NCI-H187 treated with DMSO at 0.1 percent for 48 hours (cell line): ENCODE measurements at regions not wholly inside any gene's neighbourhood (a gene's known extent, or its start where the extent isn't known, plus 50 kb on each side); places are given as distances from the start of the nearest gene placed in this dataset.
"Not testable (repeated sequence)": the region's sequence is repeated elsewhere in the genome, so short reads cannot be mapped to it uniquely, and the experiment has no call there.

ENCODE experiments used
- DNase-seq: peaks from one replicate; lab custom pipeline; 2025; lab: John Stamatoyannopoulos, UW

DNA sequence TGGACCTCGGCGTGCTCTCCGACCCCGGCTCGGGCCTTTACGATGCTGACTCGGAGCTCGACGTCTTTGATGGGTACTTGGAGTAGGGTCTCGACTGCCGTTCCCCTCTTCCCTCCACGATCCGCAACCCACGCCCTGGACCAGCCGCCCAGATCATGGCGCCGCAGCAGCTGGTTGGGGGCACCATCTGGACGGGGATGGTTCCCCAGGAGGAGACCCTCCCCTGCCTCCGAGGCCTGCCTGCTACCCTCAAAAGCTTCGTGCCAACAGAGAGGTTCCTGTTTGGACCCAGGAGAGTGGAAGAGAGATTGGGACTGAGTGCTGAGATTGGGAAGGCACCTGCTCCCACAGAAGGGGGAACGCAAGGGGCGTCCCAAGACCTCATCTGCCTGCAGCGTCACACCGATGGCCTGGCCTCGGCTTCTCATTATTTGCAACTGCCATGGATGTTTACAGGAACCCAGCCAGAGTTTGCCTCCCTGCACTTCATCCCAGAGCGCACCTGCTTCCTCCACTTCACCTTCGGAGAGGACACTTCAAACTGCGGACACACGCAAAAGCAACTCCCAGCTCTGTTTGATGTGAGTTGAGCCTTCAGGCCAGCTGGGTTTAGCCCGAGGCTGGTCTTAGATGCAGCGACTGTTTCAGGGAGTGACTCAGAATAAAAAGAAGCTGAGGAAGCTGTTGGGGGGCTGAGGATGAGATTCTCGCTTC, 58.9 kb downstream of the GOLGA6L7 start:
- peak; percentile 30 for DNase-seq

DNA sequence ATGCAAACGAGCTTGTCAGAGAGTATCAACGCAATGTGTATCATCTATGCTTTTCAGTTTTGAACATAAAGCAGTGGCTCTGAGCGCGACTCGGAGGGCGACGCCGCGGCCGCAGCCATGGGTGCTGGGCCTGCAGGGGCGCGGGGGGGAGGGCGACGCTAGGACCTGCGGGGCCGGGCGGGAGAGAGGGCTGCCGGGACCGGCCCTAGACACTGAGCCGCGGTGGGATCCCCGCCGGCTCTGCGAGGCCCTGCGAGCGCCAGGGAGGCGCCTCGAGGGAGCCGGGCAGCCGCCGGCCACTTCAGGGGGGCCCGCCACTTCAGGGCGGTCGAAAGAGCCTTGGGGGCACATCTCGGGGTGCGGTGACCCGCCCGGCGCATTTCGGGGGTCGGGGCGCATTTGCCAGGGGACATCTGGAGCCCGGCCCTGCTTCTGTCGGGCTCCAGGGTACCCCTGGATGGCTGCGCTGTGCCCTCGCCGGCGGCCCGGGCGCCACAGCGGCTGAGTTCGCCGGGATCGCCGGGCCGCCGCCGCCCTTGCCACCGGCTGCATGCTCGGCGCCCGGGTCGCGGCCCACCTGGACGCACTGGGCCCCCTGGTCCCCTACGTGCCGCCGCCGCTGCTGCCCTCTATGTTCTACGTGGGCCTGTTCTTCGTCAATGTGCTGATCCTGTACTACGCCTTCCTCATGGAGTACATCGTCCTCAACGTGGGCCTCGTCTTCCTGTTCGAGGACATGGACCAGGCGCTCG, 59.6 kb downstream of the GOLGA6L7 start:
- not testable (repeated sequence) for DNase-seq

DNA sequence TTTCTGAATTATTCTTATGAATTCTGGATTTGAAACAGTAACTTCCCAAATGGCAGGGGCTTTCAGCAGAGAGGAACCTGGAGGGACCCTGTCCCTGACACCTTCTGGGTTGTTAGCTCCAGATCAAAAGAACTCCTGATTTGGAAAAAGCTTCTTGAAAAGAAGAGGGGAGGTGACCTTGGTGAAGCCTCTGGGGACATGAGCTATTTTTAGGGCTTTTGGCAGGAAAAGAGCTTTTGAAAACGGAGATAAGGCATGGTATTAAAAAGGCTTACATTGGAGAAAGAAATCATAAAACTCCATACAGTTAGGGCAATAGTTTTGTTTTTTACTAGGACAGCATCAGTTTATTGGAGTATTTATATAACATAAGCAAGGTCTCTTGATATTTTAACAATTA, 60.3 kb downstream of the GOLGA6L7 start:
- not testable (repeated sequence) for DNase-seq

DNA sequence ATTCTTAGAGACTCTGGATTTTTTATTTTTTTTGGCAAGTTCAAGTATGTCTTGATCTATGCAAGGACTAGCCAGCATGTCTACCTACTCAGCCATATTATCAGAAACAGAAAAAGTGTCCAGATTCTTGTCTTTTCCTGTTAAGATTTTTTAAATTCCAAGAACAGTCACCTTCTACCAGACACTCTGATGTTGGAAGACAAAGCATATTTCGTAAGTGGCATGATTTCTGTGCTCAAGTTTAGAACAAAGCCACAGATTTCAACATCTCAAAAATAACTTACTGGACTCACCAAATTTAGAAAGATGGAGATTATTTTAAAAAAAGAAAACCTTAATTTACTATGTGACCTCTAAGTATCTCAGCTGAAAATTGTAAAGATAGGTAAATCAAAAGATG, 61.9 kb downstream of the GOLGA6L7 start:
- DNase-seq, result no peak

DNA sequence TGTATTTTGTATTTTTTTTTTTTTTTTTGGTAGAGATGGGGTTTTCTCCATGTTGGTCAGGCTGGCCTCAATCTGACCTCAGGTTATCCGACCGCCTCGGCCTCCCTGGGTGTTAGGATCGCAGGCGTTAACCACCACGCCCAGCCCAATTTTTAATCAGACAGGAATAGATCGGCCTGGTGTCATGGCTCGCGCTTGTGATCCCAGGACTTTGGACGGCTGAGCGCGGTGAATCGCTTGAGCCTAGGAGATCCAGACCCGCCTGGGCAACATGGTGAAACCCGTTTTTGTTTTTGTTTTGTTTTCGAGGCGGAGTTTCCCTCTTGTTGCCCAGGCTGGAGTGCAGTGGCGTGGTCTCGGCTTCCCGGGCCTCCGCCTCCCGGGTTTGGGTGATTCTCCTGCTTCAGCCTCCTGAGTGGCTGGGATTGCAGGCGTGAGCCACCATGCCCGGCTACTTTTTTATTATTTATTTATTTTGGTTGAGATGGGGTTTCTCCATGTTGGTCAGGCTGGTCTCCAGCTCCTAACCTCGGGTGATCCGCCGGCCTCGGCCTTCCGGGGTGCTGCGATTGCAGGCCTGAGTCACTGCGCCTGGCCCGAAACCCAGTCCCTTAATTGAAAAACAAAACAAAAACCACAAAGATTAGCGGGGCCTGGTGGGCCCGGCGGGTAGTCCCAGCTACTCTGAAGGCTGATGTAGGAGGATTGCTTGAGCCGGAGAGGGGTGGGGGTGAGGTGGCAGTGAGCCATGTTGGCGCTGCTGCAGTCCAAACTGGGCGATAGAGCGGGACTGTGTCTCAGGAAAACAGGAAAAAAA, 63.9 kb downstream of the GOLGA6L7 start:
- DNase-seq, result not testable (repeated sequence)

DNA sequence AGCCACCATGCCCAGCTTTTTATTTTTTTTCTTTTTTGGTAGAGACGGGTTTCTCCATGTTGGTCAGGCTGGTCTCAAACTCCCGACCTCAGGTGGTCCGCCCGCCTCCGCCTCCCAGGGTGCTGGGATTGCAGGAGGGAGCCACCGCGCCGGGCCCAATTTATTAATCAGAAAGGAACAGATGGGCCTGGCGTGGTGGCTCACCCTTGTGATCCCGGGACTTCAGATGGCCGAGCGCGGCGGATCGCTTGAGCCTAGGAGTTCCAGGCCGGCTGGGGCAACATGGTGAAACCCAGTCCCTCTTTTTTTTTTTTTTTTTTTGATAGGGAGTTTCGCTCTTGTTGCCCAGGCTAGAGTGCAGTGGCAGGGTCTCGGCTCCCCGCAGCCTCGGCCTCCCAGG, 64.6 kb downstream of the GOLGA6L7 start:
- DNase-seq, result no peak

DNA sequence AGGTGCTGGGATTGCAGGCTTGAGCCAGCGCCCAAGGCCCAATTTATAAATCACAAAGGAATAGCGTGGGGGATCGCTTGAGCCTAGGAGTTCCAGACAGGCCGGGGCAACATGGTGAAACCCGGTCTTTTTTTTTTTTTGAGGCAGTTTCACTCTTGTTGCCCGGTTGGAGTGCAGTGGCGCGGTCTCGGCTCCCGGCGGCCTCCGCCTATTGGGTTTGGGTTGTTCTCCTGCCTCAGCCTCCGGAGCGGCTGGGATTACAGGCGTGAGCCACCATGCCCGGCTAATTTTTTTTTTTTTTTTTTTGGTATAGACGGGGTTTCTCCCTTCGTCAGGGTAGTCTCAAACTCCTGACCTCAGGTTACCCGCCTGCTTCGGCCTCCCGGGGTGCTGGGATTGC, 65.0 kb downstream of the GOLGA6L7 start:
- no peak for DNase-seq

DNA sequence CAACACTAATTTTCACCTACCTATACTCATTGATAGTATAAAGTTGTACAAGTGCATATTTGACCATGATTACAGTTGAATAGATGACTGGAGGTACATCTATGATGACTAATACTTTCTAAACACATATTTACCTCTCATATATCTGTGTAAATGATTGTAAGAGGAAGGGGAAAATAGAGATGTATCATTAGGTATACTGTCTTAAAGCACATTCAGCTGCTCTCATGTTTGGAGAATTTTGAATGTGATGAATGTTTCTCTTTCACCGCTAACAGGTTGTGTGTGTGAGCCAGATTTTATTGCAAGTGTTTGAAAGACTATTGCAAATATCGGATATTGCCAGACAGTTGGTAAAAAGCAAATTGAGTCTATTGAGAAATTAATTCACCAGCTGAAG, 66.2 kb upstream of the GOLGA8M start:
- not testable (repeated sequence) for DNase-seq

DNA sequence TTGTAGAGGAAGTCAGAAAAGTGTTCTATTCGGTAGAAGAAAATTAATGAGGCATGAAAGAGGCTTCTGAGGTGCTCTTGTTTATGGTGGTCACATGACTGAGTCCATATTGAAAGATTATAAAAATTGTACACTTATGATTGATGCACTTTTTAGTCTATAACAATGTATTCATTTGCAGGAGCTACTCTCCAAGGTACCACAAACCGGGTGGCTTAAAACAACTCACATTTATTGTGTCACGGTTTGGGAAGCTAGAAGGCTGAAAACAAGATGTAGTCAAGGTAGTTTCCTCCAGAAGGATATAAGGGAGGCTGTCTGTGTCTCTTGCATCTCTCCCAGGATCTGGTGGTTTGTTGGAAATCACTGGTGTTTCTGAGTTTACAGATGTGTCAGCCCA, 60.6 kb upstream of the GOLGA8M start:
- DNase-seq, result not testable (repeated sequence)
